Activated naive CD4-positive, alpha-beta T cell treated with anti-CD3 and anti-CD28 coated beads, Interleukin-2, amount 50 U/mL, for 16 hours (primary cell): ENCODE measurements at regions not wholly inside any gene's neighbourhood (a gene's known extent, or its start where the extent isn't known, plus 50 kb on each side); places are given as distances from the start of the nearest gene placed in this dataset.
"Not testable (repeated sequence)": the region's sequence is repeated elsewhere in the genome, so short reads cannot be mapped to it uniquely, and the experiment has no call there.

Experiments used
- DNase-seq: peaks from one replicate; pipeline ENCODE4 v3.0.0-alpha.2; 2020

DNA sequence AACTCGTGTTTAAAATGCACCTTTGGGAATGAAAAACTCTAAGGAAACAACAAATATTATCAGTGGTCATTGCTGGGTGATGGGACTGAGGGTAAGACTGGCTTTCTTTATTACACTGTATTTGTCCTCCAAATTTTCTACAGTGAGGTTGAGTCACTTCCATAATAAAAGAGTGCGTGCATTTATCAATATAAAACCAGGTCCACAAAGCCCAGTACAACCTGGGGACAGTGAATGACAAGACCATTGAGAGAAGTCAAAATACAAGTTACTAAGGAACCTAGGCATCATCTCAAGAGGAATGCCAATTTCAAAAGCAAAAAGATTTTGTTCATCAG, 76.4 kb downstream of the MAGED4 start:
- no peak for DNase-seq

DNA sequence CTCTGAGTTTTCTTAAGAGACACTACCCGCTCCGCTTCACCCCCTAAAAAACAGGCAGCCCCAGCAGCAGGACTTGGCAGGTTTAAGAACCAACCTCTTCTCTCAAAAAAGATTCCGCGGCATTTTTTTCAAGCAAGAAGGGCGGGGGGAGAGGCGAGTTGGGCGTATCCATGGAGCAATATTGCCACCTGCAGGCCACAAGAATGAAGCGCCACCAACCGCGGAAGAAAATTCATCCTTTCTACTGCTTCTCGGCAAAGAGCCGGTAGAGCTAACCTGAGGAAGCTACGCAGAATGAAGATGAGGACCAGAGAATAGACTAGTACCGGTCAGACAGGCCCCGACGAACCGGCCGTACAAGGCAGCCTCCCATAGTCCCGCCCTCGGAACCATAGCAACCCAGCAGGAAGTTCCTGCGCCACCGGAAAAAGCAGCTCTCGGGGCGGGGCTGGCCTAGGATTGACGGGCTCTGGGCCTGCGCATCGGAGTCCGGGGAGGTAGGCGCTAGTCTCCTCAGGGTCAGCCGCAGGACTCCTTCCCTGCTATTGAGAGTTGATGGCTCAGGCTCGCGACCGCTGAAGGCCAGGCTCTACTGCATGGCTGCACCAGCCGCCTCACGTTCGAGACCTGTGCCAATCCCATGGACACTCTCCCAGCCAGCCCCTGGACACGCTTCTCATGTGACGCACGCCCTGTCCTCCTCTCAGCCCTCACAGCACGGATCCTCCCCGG, 76.9 kb downstream of the MAGED4 start:
- DNase-seq, result peak; percentile 88

DNA sequence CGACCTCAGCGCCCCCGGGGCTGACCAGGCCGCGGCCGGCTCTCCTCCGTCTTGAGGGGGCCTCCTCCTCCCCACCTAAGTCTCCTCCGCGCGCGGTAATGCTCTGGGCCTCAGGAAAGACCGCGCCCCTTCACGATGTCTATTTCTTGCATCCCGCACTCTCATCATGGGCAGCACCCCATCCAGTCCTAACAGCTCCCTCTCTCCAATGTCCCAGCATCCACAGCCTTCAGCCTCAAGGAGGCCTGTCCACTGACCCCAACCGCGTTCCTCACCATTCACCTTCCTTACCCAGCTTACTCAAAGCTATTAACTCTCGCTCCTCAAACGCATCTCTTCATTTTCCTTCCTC, 77.5 kb downstream of the MAGED4 start:
- DNase-seq, result no peak

DNA sequence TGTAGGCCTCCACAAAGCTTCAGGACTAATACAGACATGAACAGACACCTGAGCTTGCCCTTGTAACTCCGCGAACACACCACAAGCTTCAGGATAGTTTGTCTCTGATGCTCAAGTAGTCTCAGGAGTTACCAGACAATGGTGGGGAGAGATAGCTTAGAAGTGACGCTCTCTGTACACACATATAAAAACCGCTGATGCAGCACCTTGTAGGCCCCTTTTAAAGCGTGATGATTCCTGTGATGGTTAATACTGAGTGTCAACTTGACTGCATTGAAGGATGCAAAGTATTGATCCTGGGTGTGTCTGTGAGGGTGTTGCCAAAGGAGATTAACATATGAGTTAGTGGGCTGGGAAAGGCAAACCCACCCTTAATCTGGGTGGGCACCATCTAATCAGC, 78.7 kb downstream of the MAGED4 start:
- DNase-seq, result no peak

DNA sequence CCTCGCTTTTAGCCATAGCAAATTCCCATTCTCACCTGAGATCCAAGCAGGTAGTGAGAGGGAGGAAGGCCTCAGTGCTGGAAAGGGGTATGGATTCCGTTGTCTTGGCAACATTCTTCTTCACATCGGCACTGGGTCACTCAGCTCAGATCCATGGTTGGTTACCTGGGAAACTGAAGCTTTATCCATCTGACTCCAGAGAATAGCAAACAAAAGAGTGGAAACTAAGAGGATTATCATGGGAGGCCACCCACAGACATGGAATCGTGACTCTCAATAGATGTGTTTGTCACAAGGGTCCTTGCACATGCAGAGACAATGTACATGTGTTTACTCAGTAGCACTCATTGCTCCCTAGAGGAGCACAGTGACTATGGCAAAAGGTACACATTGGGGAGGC, 81.0 kb downstream of the MAGED4 start:
- DNase-seq, result no peak

DNA sequence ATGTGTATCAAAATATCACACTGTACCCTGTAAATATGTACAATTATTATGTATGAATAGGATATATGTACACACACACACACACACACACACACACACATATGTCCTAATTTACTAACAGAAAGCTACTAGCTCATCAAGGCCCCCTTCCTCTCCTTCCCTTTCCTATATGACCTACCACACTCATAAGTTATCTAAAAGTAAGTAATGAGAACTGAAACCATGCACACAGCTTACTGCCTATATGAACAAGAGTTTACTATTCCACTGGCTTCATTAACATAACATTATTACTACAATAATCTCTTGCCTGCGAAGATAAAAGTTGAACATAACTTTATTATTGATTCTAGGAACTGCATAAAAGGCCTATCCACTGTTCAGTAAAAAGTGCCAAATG, 83.8 kb downstream of the MAGED4 start:
- DNase-seq, result not testable (repeated sequence)

DNA sequence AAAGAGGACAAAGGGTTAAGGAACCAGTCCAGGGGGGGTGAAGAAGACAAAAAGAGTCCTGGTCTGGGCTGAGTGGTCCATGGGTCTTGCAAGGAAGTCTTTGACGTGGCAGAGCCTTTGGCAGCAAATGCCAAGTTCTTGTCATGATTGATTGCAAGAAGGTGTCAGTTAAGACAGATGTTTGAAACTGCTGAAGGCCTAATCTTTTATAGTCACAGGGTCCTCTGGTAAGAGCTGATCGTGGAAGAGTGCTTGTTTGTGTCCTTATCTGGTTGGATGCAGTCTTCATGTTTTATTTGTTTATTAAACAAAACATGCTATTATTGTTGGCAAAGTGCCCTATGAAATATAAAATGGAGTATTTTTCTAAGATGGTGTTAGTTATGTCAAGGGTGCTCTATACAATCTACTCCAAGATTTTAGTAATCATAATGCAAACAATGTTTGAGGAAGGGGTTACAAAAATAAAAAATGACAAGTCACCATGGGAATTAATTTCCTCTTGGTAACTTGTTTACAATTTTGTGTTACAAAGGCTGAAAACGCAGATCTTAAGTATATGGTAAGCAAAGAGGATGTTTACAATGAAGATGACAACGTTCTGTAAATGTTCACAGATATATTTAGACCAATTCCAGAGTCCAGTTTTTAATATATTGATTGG, 85.9 kb downstream of the MAGED4 start:
- no peak for DNase-seq

DNA sequence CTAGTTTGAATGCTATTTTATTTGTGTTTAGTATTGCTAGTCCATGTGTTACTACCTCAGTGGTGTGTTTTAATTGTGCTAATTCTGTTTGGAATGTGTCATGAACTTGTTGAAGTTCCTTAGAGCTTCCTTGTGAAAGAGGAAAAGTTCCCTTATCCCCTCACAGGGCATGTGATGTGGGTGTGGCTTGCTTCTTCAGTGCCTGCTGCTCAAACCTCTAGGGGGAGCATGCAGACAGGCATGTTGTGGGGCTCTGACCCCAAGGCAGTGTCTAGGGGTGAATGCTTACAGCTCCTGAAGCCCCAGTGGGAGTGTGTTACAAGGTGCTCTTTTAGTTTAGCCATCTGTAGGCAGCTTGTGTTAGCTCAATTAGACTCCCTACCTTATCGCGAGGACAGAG, 86.5 kb downstream of the MAGED4 start:
- no peak for DNase-seq

DNA sequence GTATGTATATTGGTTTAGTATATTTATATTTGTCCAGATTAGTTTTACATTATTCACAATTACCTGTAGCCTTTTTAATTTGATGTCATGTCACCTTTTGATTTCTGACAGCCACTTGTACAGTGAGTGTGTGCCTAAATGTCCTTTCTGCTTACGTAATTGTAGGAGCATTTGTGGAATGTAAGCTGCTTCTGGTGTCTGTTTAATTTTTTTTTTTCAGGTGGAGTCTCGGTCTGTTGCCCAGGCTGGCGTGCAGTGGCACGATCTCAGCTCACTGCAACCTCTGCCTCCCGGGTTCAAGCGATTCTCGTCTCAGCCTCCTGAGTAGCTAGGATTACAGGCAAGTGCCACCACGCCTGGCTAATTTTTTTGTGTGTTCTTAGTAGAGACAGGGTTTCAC, 91.2 kb upstream of the XAGE2 start:
- DNase-seq, result no peak

DNA sequence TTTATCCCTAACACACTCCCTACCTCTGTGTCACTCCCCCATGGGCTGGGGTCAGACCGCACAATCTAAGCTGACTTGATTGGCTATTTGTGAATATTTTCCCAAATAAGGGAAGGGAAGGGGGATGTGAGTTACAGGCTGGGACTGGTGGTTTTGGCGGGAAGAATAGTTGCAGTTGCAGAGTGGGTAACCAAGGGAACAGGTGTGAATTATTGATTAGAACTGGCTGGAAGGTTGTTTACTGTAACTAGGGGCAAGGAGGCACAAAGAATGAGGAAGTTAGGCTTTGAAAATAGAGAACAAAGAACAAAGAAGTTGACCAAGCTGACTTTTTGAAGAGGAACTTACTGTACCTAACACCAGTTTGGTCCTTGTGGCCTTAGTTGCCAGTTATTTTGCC, 88.0 kb upstream of the XAGE2 start:
- no peak for DNase-seq

DNA sequence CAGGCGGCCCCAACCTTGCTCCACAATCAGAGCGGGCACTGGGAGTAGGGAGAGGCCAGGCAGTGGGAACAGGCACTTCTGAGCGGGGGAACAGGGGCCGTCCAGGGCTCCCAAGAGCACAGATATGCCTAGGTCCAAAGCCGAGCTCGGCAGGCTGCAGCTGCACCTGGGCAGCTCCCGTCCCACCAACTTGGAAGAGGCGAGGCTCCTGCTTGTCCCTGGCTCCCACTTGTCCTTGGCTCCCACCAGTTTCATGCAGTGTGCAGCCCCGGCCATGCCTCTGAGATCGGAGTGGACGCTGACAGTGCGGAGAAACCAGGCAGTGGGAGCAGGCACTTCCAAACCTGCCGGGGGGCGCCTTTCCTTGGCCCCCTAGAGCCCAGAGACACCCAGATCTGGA, 84.0 kb upstream of the XAGE2 start:
- no peak for DNase-seq

DNA sequence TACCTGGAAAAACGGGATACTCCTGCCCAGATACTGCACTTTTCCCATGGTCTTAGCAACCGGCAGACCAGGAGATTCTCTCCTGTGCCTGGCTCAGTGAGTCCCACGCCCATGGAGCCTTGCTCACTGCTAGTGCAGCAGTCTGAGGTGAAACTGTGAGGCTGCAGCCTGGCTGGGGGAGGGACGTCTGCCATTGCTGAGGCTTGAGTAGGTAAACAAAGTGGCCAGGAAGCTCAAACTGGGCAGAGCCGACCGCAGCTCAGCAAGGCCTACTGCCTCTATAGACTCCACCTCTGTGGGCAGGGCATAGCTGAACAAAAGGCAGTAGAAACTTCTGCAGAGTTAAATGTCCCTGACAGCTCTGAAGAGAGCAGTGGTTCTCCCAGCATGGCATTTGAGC, 69.9 kb upstream of the XAGE2 start:
- not testable (repeated sequence) for DNase-seq

DNA sequence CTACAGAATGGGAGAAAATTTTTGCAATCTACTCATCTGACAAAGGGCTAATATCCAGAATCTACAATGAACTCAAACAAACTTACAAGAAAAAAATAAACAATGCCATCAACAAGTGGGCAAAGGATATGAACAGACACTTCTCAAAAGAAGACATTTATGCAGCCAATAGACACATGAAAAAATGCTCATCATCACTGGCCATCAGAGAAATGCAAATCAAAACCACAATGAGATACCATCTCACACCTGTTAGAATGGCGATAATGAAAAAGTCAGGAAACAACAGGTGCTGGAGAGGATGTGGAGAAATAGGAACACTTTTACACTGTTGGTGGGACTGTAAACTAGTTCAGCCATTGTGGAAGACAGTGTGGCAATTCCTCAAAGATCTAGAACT, 60.3 kb upstream of the XAGE2 start:
- DNase-seq, result not testable (repeated sequence)
